ENCODE measurements at regions not wholly inside any gene's neighbourhood (a gene's known extent, or its start where the extent isn't known, plus 50 kb on each side); places are given as distances from the start of the nearest gene placed in this dataset.

- TF ChIP-seq ZBTB10 (tag by site-specific recombination; IDR thresholded peaks at IDR 0.05) (no peak), ZNF341 (tag by site-specific recombination; IDR thresholded peaks at IDR 0.05; ENCODE audit: low read depth) (no peak), SP7 (tag by site-specific recombination; IDR thresholded peaks at IDR 0.05) (no peak), ZSCAN5A (tag by site-specific recombination; IDR thresholded peaks at IDR 0.05) (no peak), REST (tag by site-specific recombination; IDR thresholded peaks at IDR 0.05) (no peak), ZNF768 (tag by site-specific recombination; IDR thresholded peaks at IDR 0.05) (no peak)
These were observed 60.1 kb upstream of the CCND2 start for GRCh38 chr12:4213471-4213870.
